ENCODE measurements at regions not wholly inside any gene's neighbourhood (a gene's known extent, or its start where the extent isn't known, plus 50 kb on each side); places are given as distances from the start of the nearest gene placed in this dataset.
A peak's percentile ranks its signal among the peaks of the same experiment; 100 is the strongest.

GRCh38 chr22:42217752-42218280 lies 52.6 kb downstream of the TCF20 start:
- DNase-seq (ENCODE audit: low spot score in 2 of 2) = no peak
- Mint-ChIP-seq H3K36me3 (peaks cover 14% of the 10 kb centered on the region), H3K4me1 (peaks cover 36% of the 10 kb centered on the region), H3K27ac (peak overlapping the region; percentile 52), H3K4me3 (no peak overlapping the region), H3K9me3 (no peaks in the 10 kb centered on the region), H3K27me3 (no peaks in the 10 kb centered on the region)
- ATAC-seq (ENCODE audit: low read depth) = no peak

GRCh38 chr22:42217019-42217751 lies 53.3 kb downstream of the TCF20 start:
- Mint-ChIP-seq H3K36me3 (peaks cover 12% of the 10 kb centered on the region), H3K27ac (peak overlapping the region; percentile 52), H3K4me3 (no peak overlapping the region), H3K27me3 (no peaks in the 10 kb centered on the region), H3K9me3 (no peaks in the 10 kb centered on the region), H3K4me1 (peaks cover 32% of the 10 kb centered on the region)
- ATAC-seq (ENCODE audit: low read depth) (no peak), DNase-seq (ENCODE audit: low spot score in 2 of 2) (no peak)

GRCh38 chr22:42214633-42215415 lies 55.6 kb downstream of the TCF20 start:
- Mint-ChIP-seq H3K4me3 (no peak overlapping the region), H3K4me1 (peaks cover 23% of the 10 kb centered on the region), H3K36me3 (peaks cover 26% of the 10 kb centered on the region), H3K27me3 (no peaks in the 10 kb centered on the region), H3K9me3 (no peaks in the 10 kb centered on the region), H3K27ac (no peak overlapping the region)
- no peak for DNase-seq (ENCODE audit: low spot score in 2 of 2)
- ATAC-seq (ENCODE audit: low read depth) = no peak

GRCh38 chr22:42208362-42208761 lies 62.1 kb downstream of the TCF20 start:
- DNase-seq (ENCODE audit: low spot score in 2 of 2) (no peak), ATAC-seq (ENCODE audit: low read depth) (no peak)
- H3K27me3 Mint-ChIP-seq = no peaks in the 10 kb centered on the region
- H3K4me1 Mint-ChIP-seq = peaks cover 22% of the 10 kb centered on the region
- peak overlapping the region; percentile 21 for H3K27ac Mint-ChIP-seq
- H3K4me3 Mint-ChIP-seq = peak overlapping the region; percentile 0
- H3K9me3 Mint-ChIP-seq = no peaks in the 10 kb centered on the region
- peaks cover 37% of the 10 kb centered on the region for H3K36me3 Mint-ChIP-seq

- H3K27me3 Mint-ChIP-seq = no peaks in the 10 kb centered on the region
- peaks cover 35% of the 10 kb centered on the region for H3K36me3 Mint-ChIP-seq
- peak; percentile 60 for ATAC-seq (ENCODE audit: low read depth)
- H3K4me1 Mint-ChIP-seq = peaks cover 23% of the 10 kb centered on the region
- no peak overlapping the region for H3K27ac Mint-ChIP-seq
- no peak overlapping the region for H3K4me3 Mint-ChIP-seq
- no peaks in the 10 kb centered on the region for H3K9me3 Mint-ChIP-seq
- no peak for DNase-seq (ENCODE audit: low spot score in 2 of 2)
Observed at GRCh38 chr22:42207918-42208317, 62.5 kb downstream of the TCF20 start.

GRCh38 chr22:42203609-42204008 lies 66.8 kb downstream of the TCF20 start:
- Mint-ChIP-seq H3K36me3 (peaks cover 25% of the 10 kb centered on the region), H3K4me3 (no peak overlapping the region), H3K27me3 (no peaks in the 10 kb centered on the region), H3K4me1 (peaks cover 22% of the 10 kb centered on the region), H3K9me3 (no peaks in the 10 kb centered on the region), H3K27ac (no peak overlapping the region)
- no peak for ATAC-seq (ENCODE audit: low read depth)
- no peak for DNase-seq (ENCODE audit: low spot score in 2 of 2)

- Mint-ChIP-seq H3K27me3 (no peaks in the 10 kb centered on the region), H3K4me1 (peaks cover 19% of the 10 kb centered on the region), H3K4me3 (no peak overlapping the region), H3K36me3 (peaks cover 23% of the 10 kb centered on the region), H3K27ac (no peak overlapping the region), H3K9me3 (no peaks in the 10 kb centered on the region)
- no peak for ATAC-seq (ENCODE audit: low read depth)
- no peak for DNase-seq (ENCODE audit: low spot score in 2 of 2)
Observed at GRCh38 chr22:42202669-42203068, 67.8 kb downstream of the TCF20 start.

- Mint-ChIP-seq H3K9me3 (no peaks in the 10 kb centered on the region), H3K4me3 (no peak overlapping the region), H3K27ac (no peak overlapping the region), H3K4me1 (peaks cover 19% of the 10 kb centered on the region), H3K27me3 (no peaks in the 10 kb centered on the region), H3K36me3 (peaks cover 23% of the 10 kb centered on the region)
- no peak for ATAC-seq (ENCODE audit: low read depth)
- no peak for DNase-seq (ENCODE audit: low spot score in 2 of 2)
Observed at GRCh38 chr22:42202048-42202447, 68.4 kb downstream of the TCF20 start.

GRCh38 chr22:42199025-42199424 lies 68.4 kb upstream of the CYP2D6 start:
- ATAC-seq (ENCODE audit: low read depth) (no peak), DNase-seq (ENCODE audit: low spot score in 2 of 2) (no peak)
- H3K36me3 Mint-ChIP-seq = peaks cover 16% of the 10 kb centered on the region
- H3K27ac Mint-ChIP-seq = no peak overlapping the region
- H3K4me3 Mint-ChIP-seq = no peak overlapping the region
- H3K27me3 Mint-ChIP-seq = no peaks in the 10 kb centered on the region
- H3K9me3 Mint-ChIP-seq = no peaks in the 10 kb centered on the region
- peaks cover 25% of the 10 kb centered on the region for H3K4me1 Mint-ChIP-seq

- Mint-ChIP-seq H3K9me3 (no peaks in the 10 kb centered on the region), H3K4me3 (no peak overlapping the region), H3K27me3 (no peaks in the 10 kb centered on the region), H3K36me3 (peaks cover 14% of the 10 kb centered on the region), H3K27ac (no peak overlapping the region), H3K4me1 (peaks cover 26% of the 10 kb centered on the region)
- no peak for ATAC-seq (ENCODE audit: low read depth)
- no peak for DNase-seq (ENCODE audit: low spot score in 2 of 2)
Observed at GRCh38 chr22:42198226-42198625, 67.6 kb upstream of the CYP2D6 start.

GRCh38 chr22:42196454-42196853 lies 65.8 kb upstream of the CYP2D6 start:
- no peak for ATAC-seq (ENCODE audit: low read depth)
- no peaks in the 10 kb centered on the region for H3K27me3 Mint-ChIP-seq
- DNase-seq (ENCODE audit: low spot score in 2 of 2) = no peak
- no peak overlapping the region for H3K27ac Mint-ChIP-seq
- peaks cover 15% of the 10 kb centered on the region for H3K36me3 Mint-ChIP-seq
- H3K9me3 Mint-ChIP-seq = no peaks in the 10 kb centered on the region
- peaks cover 30% of the 10 kb centered on the region for H3K4me1 Mint-ChIP-seq
- no peak overlapping the region for H3K4me3 Mint-ChIP-seq

GRCh38 chr22:42194953-42195352 lies 64.3 kb upstream of the CYP2D6 start:
- H3K4me1 Mint-ChIP-seq = peaks cover 22% of the 10 kb centered on the region
- no peaks in the 10 kb centered on the region for H3K9me3 Mint-ChIP-seq
- ATAC-seq (ENCODE audit: low read depth) = no peak
- no peak for DNase-seq (ENCODE audit: low spot score in 2 of 2)
- H3K36me3 Mint-ChIP-seq = peaks cover 8% of the 10 kb centered on the region
- H3K4me3 Mint-ChIP-seq = no peak overlapping the region
- no peaks in the 10 kb centered on the region for H3K27me3 Mint-ChIP-seq
- H3K27ac Mint-ChIP-seq = no peak overlapping the region

- DNase-seq (ENCODE audit: low spot score in 2 of 2) (no peak), ATAC-seq (ENCODE audit: low read depth) (no peak)
- Mint-ChIP-seq H3K27ac (peak overlapping the region; percentile 33), H3K36me3 (peaks cover 9% of the 10 kb centered on the region), H3K4me3 (no peak overlapping the region), H3K27me3 (no peaks in the 10 kb centered on the region), H3K4me1 (peaks cover 24% of the 10 kb centered on the region), H3K9me3 (no peaks in the 10 kb centered on the region)
Observed at GRCh38 chr22:42194104-42194851, 63.7 kb upstream of the CYP2D6 start.

GRCh38 chr22:42192547-42192946 lies 61.9 kb upstream of the CYP2D6 start:
- no peak for DNase-seq (ENCODE audit: low spot score in 2 of 2)
- peaks cover 31% of the 10 kb centered on the region for H3K4me1 Mint-ChIP-seq
- no peak overlapping the region for H3K4me3 Mint-ChIP-seq
- H3K9me3 Mint-ChIP-seq = no peaks in the 10 kb centered on the region
- H3K27ac Mint-ChIP-seq = no peak overlapping the region
- H3K36me3 Mint-ChIP-seq = peaks cover 14% of the 10 kb centered on the region
- no peaks in the 10 kb centered on the region for H3K27me3 Mint-ChIP-seq
- no peak for ATAC-seq (ENCODE audit: low read depth)
